MM.1S (cell line): ENCODE measurements at regions not wholly inside any gene's neighbourhood (a gene's known extent, or its start where the extent isn't known, plus 50 kb on each side); places are given as distances from the start of the nearest gene placed in this dataset.

Experiments
- CTCF ChIP-seq: fragments of 300-600 bp; sonication (generic); IDR thresholded peaks from 2 replicates; pipeline ENCODE4 v1.5.1; 2016; ENCODE audit warnings: antibody characterized with exemption, low read length, mixed read lengths
- EZH2phosphoT487 ChIP-seq: fragments of 300-600 bp; sonication (generic); IDR thresholded peaks from 2 replicates; pipeline ENCODE4 v1.6.1; 2018; ENCODE audit warnings: antibody characterized with exemption, low read length

DNA sequence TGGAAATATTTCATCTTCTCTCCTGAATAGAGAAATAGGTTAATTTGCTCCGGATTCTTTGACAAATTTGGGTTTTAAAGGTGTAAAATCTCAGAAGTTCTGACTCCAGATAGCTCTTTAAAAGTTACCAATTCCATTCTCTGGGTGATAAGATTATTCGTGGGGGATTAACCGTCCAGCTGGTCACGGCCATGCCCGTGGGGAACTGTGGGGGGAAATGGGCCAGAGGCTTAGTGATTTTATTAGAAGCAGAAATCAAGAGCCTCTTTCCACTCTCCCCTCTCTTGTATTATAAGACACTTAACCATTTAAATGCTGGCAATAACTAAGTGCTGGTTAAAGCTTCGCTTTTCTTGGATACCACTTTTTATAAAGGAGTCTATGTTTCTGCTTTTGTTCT, 376.4 kb upstream of the KAZN start:
- TF ChIP-seq CTCF: no peak
- TF ChIP-seq EZH2phosphoT487: no peak
